ENCODE measurements at regions not wholly inside any gene's neighbourhood (a gene's known extent, or its start where the extent isn't known, plus 50 kb on each side); places are given as distances from the start of the nearest gene placed in this dataset.

GRCh38 chr9:113741886-113742854 lies 133.9 kb upstream of the ZNF618 start:
- H2BK120ac ChIP-seq (replicated peaks; ENCODE audit: low read depth, low read length) = no peak overlapping the region
- H2BK15ac ChIP-seq (ENCODE audit: low read length) = peak overlapping the region; percentile 34; the same call in 1 of the 2 replicates
- H4K5ac ChIP-seq (ENCODE audit: insufficient read length, low read depth, low read length) = peak overlapping the region; percentile 15
- H2AFZ ChIP-seq (ENCODE audit: low read length) = peak overlapping the region; percentile 42; the same call in 1 of the 2 replicates
- FAIRE-seq (no peak), DNase-seq (ENCODE audit: low read depth in 1 of 2, low spot score in 2 of 2) (peak in 1 of 2 experiments; percentile 47)
- H4K20me1 ChIP-seq (replicated peaks in 1 of 2; ENCODE audit: control insufficient read depth in 1 of 2, insufficient read depth in 2 of 2, low read length in 2 of 2) = no peaks in the 10 kb centered on the region
- no peaks in the 10 kb centered on the region for H3K36me3 ChIP-seq (ENCODE audit: control insufficient read depth in 2 of 4, insufficient read depth in 4 of 4, low read length in 3 of 4)
- H3K4me3 ChIP-seq (ENCODE audit: extremely low read depth in 1 of 4, insufficient read depth in 2 of 4, low read depth in 3 of 4, low read length in 4 of 4) = no peak overlapping the region
- no peak overlapping the region for H4K8ac ChIP-seq (ENCODE audit: extremely low read depth, insufficient read depth, low read length)
- no peak overlapping the region for H3K4me2 ChIP-seq (ENCODE audit: insufficient read depth in 1 of 2, low read depth in 2 of 2, low read length in 2 of 2)
- POLR2A ChIA-PET (ENCODE audit: partially characterized antibody) = no interaction called here
- no peak overlapping the region for H3K27ac ChIP-seq (ENCODE audit: low read depth, low read length)
- no peak overlapping the region for H3K14ac ChIP-seq (ENCODE audit: insufficient read length)
- TF ChIP-seq JUND (IDR thresholded peaks at IDR 0.05; ENCODE audit: low read length) (no peak), GABPA (IDR thresholded peaks at IDR 0.05; ENCODE audit: borderline replicate concordance, insufficient read depth, low read length) (no peak), CTCF (IDR thresholded peaks at IDR 0.05; ENCODE audit: control extremely low read depth in 1 of 3, insufficient read depth in 1 of 3, low read depth in 1 of 3, low read length in 3 of 3) (peak in 1 of 3 experiments; percentile 14; a peak in 1 of 4 replicates), RAD21 (IDR thresholded peaks at IDR 0.05 in 1 of 2, conservative IDR thresholded peaks at IDR 0.05 in 1 of 2; ENCODE audit: low read depth in 2 of 2, low read length in 2 of 2) (0 out of 4 replicates have a peak, but pooled peaks of 1 of the 2 experiments have one; percentile 7)
- CTCF ChIA-PET (ENCODE audit: partially characterized antibody) = interaction anchor here (0.8 to 1.5 kb wide), 8 partner anchors 33 to 341 kb away, joined by 3 to 6 read pairs (median 4); no protein-coding TSS in a partner anchor
- WGBS, 2 experiments (ENCODE audit: extremely low coverage in 1 of 2, insufficient coverage in 1 of 2, insufficient read length in 1 of 2, insufficient replicate concordance in 2 of 2, low coverage in 1 of 2, low lambda C conversion rate in 2 of 2, missing lambda C conversion rate in 1 of 2) = 85% methylated on average over 12 of the region's 12 CpGs; no CpG with 5 or more reads in 1 of the 2 experiments
- H3K23ac ChIP-seq (ENCODE audit: insufficient read length) = no peak overlapping the region
- H3K9me3 ChIP-seq (ENCODE audit: insufficient read depth in 2 of 2, low read depth in 1 of 2, low read length in 1 of 2) = no peaks in the 10 kb centered on the region
- no peak overlapping the region for H3K18ac ChIP-seq (ENCODE audit: extremely low read depth, low read length)
- H2AK5ac ChIP-seq (ENCODE audit: low read depth, low read length) = no peak overlapping the region
- H2BK20ac ChIP-seq (ENCODE audit: low read length) = peak overlapping the region; percentile 27
- 0 out of 2 replicates have a peak overlapping the region, but pooled peaks have one; percentile 18 for H2BK12ac ChIP-seq (ENCODE audit: low read depth, low read length)
- H3K56ac ChIP-seq (replicated peaks; ENCODE audit: insufficient read length, low read depth, low read length) = no peak overlapping the region
- H3K23me2 ChIP-seq (ENCODE audit: low read depth, low read length) = no peaks in the 10 kb centered on the region
- H2BK5ac ChIP-seq (ENCODE audit: low read depth, low read length) = 0 out of 2 replicates have a peak overlapping the region, but pooled peaks have one; percentile 67
- no peak overlapping the region for H4K91ac ChIP-seq (replicated peaks; ENCODE audit: insufficient read length, low read length)
- no peaks in the 10 kb centered on the region for H3K27me3 ChIP-seq (replicated peaks in 1 of 4; ENCODE audit: control insufficient read depth in 3 of 4, extremely low read depth in 1 of 4, insufficient read depth in 3 of 4, low read length in 3 of 4)
- H3K79me1 ChIP-seq (ENCODE audit: low read depth, low read length) = no peaks in the 10 kb centered on the region
- no peak overlapping the region for H3K4ac ChIP-seq (replicated peaks; ENCODE audit: insufficient read length, low read depth, low read length)
- H3K79me2 ChIP-seq (ENCODE audit: control insufficient read depth in 1 of 2, insufficient read depth in 2 of 2, low read length in 2 of 2) = no peaks in the 10 kb centered on the region
- peaks cover 0 to 14% (median 4%) of the 10 kb centered on the region in 4 experiments; a peak in 5 of 7 replicates for H3K4me1 ChIP-seq (replicated peaks in 1 of 4; ENCODE audit: control insufficient read depth in 3 of 4, insufficient read depth in 4 of 4, low read length in 3 of 4)
- no peak overlapping the region for H3K9ac ChIP-seq (replicated peaks in 1 of 4; ENCODE audit: extremely low read depth in 1 of 4, low read depth in 3 of 4, low read length in 3 of 4)
